ENCODE measurements at regions not wholly inside any gene's neighbourhood (a gene's known extent, or its start where the extent isn't known, plus 50 kb on each side); places are given as distances from the start of the nearest gene placed in this dataset.
"Not testable (repeated sequence)": the region's sequence is repeated elsewhere in the genome, so short reads cannot be mapped to it uniquely, and the experiment has no call there.

- H3K4me3 ChIP-seq = no peak overlapping the region
- H3K4me1 ChIP-seq (ENCODE audit: low read depth) = no peaks in the 10 kb centered on the region
- no peaks in the 10 kb centered on the region for H3K9me3 ChIP-seq (ENCODE audit: low read depth)
- DNase-seq (ENCODE audit: low read depth in 1 of 2, low spot score in 1 of 2) = peak; percentile 39 to 52
- H3K27ac ChIP-seq = no peak overlapping the region
- H3K27me3 ChIP-seq = no peaks in the 10 kb centered on the region
- H3K36me3 ChIP-seq = no peaks in the 10 kb centered on the region
- TF ChIP-seq CTCF (IDR thresholded peaks at IDR 0.05; ENCODE audit: low read depth, low read length) = peak; percentile 33
Observed at GRCh38 chr10:78231939-78232338, 198.3 kb downstream of the RPS24 start.

DNA sequence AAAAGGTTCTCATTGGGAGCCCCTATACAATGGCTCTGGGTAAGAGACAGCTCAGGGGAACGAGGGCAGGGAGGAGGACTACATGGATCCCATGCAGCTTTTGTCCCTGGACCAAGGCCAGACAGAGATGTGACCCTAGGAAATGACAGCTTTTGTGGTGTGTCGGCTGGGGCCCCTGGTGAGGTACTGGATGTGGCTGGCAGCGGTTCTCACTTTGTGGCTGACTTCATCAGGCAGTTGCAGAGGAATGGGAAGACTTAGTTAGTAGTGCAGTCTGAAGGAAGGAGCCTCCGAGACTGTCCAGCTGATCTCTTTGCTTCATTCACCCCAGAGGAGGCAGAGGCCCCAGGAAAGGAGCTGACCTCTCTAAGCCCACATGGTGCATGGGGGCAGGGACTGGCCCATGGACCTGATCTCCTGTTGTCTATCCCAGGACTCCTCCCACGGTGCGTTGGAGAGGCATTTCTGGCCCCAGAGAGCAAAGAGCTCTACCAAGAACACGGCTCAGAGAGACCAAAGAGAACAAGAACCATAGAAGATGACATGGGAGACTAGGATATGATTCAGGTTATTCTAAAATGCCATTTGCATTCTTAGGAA is 202.9 kb downstream of the RPS24 start:
- no peaks in the 10 kb centered on the region for H3K4me1 ChIP-seq (ENCODE audit: low read depth)
- no peak overlapping the region for H3K4me3 ChIP-seq
- DNase-seq (ENCODE audit: low read depth in 1 of 2, low spot score in 1 of 2) = no peak
- H3K27me3 ChIP-seq = no peaks in the 10 kb centered on the region
- H3K27ac ChIP-seq = no peak overlapping the region
- no peaks in the 10 kb centered on the region for H3K9me3 ChIP-seq (ENCODE audit: low read depth)
- no peak for TF ChIP-seq CTCF (IDR thresholded peaks at IDR 0.05; ENCODE audit: low read depth, low read length)
- H3K36me3 ChIP-seq = no peaks in the 10 kb centered on the region

DNA sequence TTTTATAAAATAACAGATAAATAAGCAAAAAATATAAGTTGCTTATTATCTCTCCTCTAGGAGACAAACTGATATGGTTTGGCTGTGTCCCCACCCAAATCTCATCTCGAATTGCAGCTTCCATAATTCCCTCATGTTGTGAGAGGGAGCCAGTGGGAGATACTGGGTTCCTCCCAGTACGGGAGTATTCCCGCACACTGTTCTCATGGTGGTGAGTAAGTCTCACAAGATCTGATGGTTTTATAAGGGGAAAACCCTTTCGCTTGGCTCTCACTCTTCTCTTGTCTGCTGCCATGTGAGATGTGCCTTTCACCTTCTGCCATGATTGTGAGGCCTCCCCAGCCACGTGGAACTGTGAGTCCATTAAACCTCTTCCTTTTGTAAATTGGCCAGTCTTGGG is 204.3 kb downstream of the RPS24 start:
- not testable (repeated sequence) for H3K4me1 ChIP-seq (ENCODE audit: low read depth); H3K36me3 ChIP-seq; H3K9me3 ChIP-seq (ENCODE audit: low read depth); DNase-seq (ENCODE audit: low read depth in 1 of 2, low spot score in 1 of 2); H3K4me3 ChIP-seq; H3K27ac ChIP-seq; H3K27me3 ChIP-seq

- TF ChIP-seq CTCF (IDR thresholded peaks at IDR 0.05; ENCODE audit: low read depth, low read length) = no peak
- Histone ChIP-seq H3K27ac (no peak overlapping the region), H3K27me3 (no peaks in the 10 kb centered on the region), H3K36me3 (no peaks in the 10 kb centered on the region), H3K4me3 (no peak overlapping the region), H3K9me3 (ENCODE audit: low read depth) (no peaks in the 10 kb centered on the region), H3K4me1 (ENCODE audit: low read depth) (peaks cover 7% of the 10 kb centered on the region)
- DNase-seq (ENCODE audit: low read depth in 1 of 2, low spot score in 1 of 2) = no peak
Observed at GRCh38 chr10:78247266-78247665, 213.6 kb downstream of the RPS24 start.

DNA sequence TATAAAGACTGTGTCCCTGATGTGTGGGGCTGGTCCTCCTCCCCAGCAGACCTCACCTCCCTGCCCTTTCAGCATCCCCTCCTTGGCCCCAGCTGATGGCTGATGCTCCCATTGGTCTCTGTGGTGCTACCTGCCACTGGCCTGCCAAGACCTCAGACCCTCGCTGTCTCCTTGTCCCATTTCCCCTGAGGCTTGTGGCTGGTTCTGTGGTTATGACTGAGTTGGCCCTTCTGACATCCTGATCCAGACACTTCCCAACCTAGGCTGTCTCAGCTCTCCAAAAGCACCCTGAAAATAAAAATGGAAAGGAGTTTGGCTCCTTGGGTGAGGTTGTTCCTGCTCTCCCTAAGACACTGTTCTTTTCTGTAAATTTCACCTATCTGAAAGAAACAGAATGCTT is 214.2 kb downstream of the RPS24 start:
- H3K27me3 ChIP-seq = no peaks in the 10 kb centered on the region

More for the DNA sequence above, 214.2 kb downstream of the RPS24 start:
- no peak for TF ChIP-seq CTCF (IDR thresholded peaks at IDR 0.05; ENCODE audit: low read depth, low read length)
- Histone ChIP-seq H3K9me3 (ENCODE audit: low read depth) (no peaks in the 10 kb centered on the region), H3K4me3 (no peak overlapping the region), H3K36me3 (no peaks in the 10 kb centered on the region), H3K27ac (no peak overlapping the region), H3K4me1 (ENCODE audit: low read depth) (peaks cover 7% of the 10 kb centered on the region)
- DNase-seq (ENCODE audit: low read depth in 1 of 2, low spot score in 1 of 2) = no peak

All from cardiac muscle cell (in vitro differentiated cells and primary cell).